Testis (tissue), 2 donors: ENCODE measurements at regions not wholly inside any gene's neighbourhood (a gene's known extent, or its start where the extent isn't known, plus 50 kb on each side); places are given as distances from the start of the nearest gene placed in this dataset.

Experiments used
- DNase-seq: peaks from one replicate; pipeline ENCODE4 v3.0.0-alpha.2; 2019
- H3K27ac ChIP-seq, 2 donors: fragments of 200-600 bp; sonication (generic); one replicate each; pipeline ENCODE4 v1.5.1; 2019
- H3K27me3 ChIP-seq: fragments of 200-600 bp; sonication (generic); one replicate; pipeline ENCODE4 v1.5.1; 2019
- H3K36me3 ChIP-seq: fragments of 200-600 bp; sonication (generic); one replicate; pipeline ENCODE4 v1.5.1; 2017; ENCODE audit warnings: low read depth; ENCODE audit errors: missing control alignments
- H3K4me1 ChIP-seq: fragments of 200-600 bp; sonication (generic); one replicate; pipeline ENCODE4 v1.5.1; 2019
- H3K4me3 ChIP-seq, 2 donors: fragments of 200-600 bp; sonication (generic); one replicate each; pipeline ENCODE4 v1.5.1; 2017 to 2019
- H3K9me3 ChIP-seq: fragments of 200-600 bp; sonication (generic); one replicate; pipeline ENCODE4 v1.5.1; 2017
- CTCF ChIP-seq, 3 experiments: fragments of 450-650 bp in 2 of 3; fragments of 200-600 bp in 1 of 3; sonication (generic) in 1 of 3; IDR thresholded peaks; one replicate each; pipeline ENCODE4 v1.5.1; 2016 to 2019; ENCODE audit warnings: antibody characterized with exemption in 3 of 3, mild to moderate bottlenecking in 2 of 3, moderate library complexity in 1 of 3
- POLR2A ChIP-seq: fragments of 450-650 bp; IDR thresholded peaks from one replicate; pipeline ENCODE4 v1.6.1; 2017; ENCODE audit warnings: antibody characterized with exemption, mild to moderate bottlenecking, moderate library complexity
- WGBS, 2 donors: methylation state at CpG; one replicate each; pipeline ENCODE4 v1.1.5; 2018; 5-methylcytosine and 5-hydroxymethylcytosine counted together
- intact Hi-C: fragments of 100-400 bp; cut with DNase I; formaldehyde crosslinking; loops from one replicate; pipeline ENCODE4 v1.15.1; 2023; ENCODE audit warnings: low total_unique reads

GRCh38 chr22:27576815-27577573, 224.6 kb downstream of the MN1 start:
- DNase-seq: no peak
- no peak for TF ChIP-seq CTCF (IDR thresholded peaks at IDR 0.05)
- no peak for TF ChIP-seq POLR2A
- WGBS, 2 donors: 48 to 62% methylated on average over 20 of the region's 20 CpGs
- H3K9me3 ChIP-seq: no peaks in the 10 kb centered on the region
- no peaks in the 10 kb centered on the region for H3K36me3 ChIP-seq
- H3K4me3 ChIP-seq: no peak overlapping the region
- H3K27me3 ChIP-seq: no peaks in the 10 kb centered on the region
- peaks cover 1% of the 10 kb centered on the region for H3K4me1 ChIP-seq
- H3K27ac ChIP-seq: no peak overlapping the region
- intact Hi-C loops: no loop called here

GRCh38 chr22:27577574-27577969, 224.0 kb downstream of the MN1 start:
- TF ChIP-seq CTCF (IDR thresholded peaks at IDR 0.05) (no peak), POLR2A (no peak)
- Histone ChIP-seq H3K4me1 (peaks cover 5% of the 10 kb centered on the region), H3K36me3 (no peaks in the 10 kb centered on the region), H3K27ac (no peak overlapping the region), H3K9me3 (no peaks in the 10 kb centered on the region), H3K27me3 (no peaks in the 10 kb centered on the region), H3K4me3 (no peak overlapping the region)
- DNase-seq: no peak
- intact Hi-C loops: no loop called here
- WGBS, 2 donors: 64 to 83% methylated on average over 9 to 12 of the region's 12 CpGs

GRCh38 chr22:27578937-27579617, 222.5 kb downstream of the MN1 start:
- Histone ChIP-seq H3K9me3 (no peaks in the 10 kb centered on the region), H3K27me3 (no peaks in the 10 kb centered on the region), H3K36me3 (no peaks in the 10 kb centered on the region), H3K4me1 (peaks cover 5% of the 10 kb centered on the region), H3K4me3 (no peak overlapping the region), H3K27ac (no peak overlapping the region)
- TF ChIP-seq CTCF (IDR thresholded peaks at IDR 0.05) (no peak), POLR2A (no peak)
- intact Hi-C loops: no loop called here
- DNase-seq: no peak
- WGBS, 2 donors: 65 to 83% methylated on average over 5 to 6 of the region's 6 CpGs

- H3K36me3 ChIP-seq: no peaks in the 10 kb centered on the region
- no peak for DNase-seq
- TF ChIP-seq POLR2A: no peak
- no peak for TF ChIP-seq CTCF (IDR thresholded peaks at IDR 0.05)
- H3K9me3 ChIP-seq: no peaks in the 10 kb centered on the region
- 85 to 97% methylated on average over 10 to 13 of the region's 13 CpGs for WGBS, 2 donors
- H3K27me3 ChIP-seq: no peaks in the 10 kb centered on the region
- H3K27ac ChIP-seq: no peak overlapping the region
- no peak overlapping the region for H3K4me3 ChIP-seq
- H3K4me1 ChIP-seq: peaks cover 5% of the 10 kb centered on the region
- intact Hi-C loops: no loop called here
Measured at GRCh38 chr22:27580311-27580897, 221.2 kb downstream of the MN1 start.
